SK-N-MC (cell line): ENCODE measurements at regions not wholly inside any gene's neighbourhood (a gene's known extent, or its start where the extent isn't known, plus 50 kb on each side); places are given as distances from the start of the nearest gene placed in this dataset.

Source experiments
- EZH2 ChIP-seq: fragments of 200-600 bp; sonication (generic); IDR thresholded peaks from one replicate; pipeline ENCODE4 v1.6.1; 2017; ENCODE audit warnings: antibody characterized with exemption
- POLR2AphosphoS5 ChIP-seq: IDR thresholded peaks from 2 replicates; pipeline ENCODE4 v1.6.1; 2012; ENCODE audit warnings: mild to moderate bottlenecking, low read depth, low read length, borderline replicate concordance

DNA sequence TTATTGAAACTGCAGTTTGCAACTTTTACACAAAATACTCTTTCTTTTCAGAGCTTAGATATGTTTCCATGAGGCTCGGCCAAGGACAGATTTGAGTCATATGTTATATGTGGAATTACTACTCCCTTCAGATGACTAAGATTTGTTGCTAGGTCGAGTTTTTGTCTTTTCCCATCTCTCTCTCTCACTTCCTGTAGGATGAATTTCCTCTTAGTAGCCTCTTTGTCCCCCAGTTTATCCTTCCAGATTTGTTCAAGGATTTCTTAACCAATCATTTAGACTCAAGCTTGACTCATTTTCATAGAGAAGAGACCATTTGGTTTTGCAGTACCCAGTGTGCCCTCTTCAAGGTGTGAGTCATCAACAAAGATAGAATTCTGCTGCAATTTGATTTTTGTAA, 209.2 kb downstream of the GLUD2 start:
- no peak for TF ChIP-seq POLR2AphosphoS5
- TF ChIP-seq EZH2, result no peak
